Left colon (tissue), 2 donors: ENCODE measurements at regions not wholly inside any gene's neighbourhood (a gene's known extent, or its start where the extent isn't known, plus 50 kb on each side); places are given as distances from the start of the nearest gene placed in this dataset.
"Not testable (repeated sequence)": the region's sequence is repeated elsewhere in the genome, so short reads cannot be mapped to it uniquely, and the experiment has no call there.

ENCODE experiments used
- ATAC-seq: fragments of 200-7000 bp; cut with Tn5 transposase; one replicate; pipeline ENCODE4 v1.9.1; 2020; ENCODE audit warnings: mild to moderate bottlenecking, moderate library complexity
- DNase-seq, 2 donors: peaks; one replicate each; pipeline ENCODE4 v3.0.0-alpha.2; 2020
- intact Hi-C, 2 donors: fragments of 100-400 bp; cut with DNase I in 1 of 2; cut with micrococcal nuclease in 1 of 2; formaldehyde crosslinking; loops; one replicate each; pipeline versions ENCODE4 v1.11.2 to v1.14.0; 2022; cut with DNase I, micrococcal nuclease
- donor health status: DM: no; HTN: no; CAD: no.
- donor health status: DM: yes; HTN: yes; CAD: no.

DNA sequence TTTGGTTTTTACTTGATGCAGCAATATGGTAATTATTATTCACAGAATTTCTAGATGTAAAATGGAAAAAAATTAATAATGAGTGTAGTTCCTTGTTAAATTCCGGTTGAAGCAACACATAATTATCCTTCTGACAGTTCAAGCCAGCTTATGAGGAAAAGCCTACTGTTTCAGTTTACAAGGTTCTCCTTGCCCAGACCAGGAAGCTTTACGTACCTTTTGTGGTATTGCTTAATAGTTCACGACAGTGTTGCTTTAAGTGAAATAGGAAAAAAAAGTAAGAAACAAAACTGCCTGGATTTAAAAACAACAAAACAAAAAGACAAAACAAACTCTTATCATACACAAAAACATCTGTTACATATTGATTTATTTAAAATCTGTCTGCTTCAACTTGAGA lies 547.3 kb upstream of the C9orf72 start:
- peak; percentile 77 for ATAC-seq

DNA sequence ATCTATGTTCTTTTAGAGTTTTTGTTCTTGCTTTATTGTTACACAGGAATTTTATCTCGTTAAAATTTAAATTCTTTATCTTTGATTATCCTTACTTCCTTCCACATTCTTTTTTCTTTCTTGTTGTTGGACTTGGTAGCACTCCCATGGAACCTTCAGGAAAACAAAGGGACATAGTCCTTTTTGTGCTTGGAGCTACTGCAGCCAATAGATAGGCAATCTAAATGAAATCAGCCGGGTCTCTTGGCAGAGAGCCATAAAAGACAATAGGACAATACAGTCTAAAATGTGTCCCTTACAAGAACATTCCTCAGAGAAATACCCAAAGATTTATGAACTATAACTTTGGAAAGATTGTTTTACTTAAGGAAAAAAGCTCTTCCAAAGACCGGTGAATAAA lies 548.1 kb upstream of the C9orf72 start:
- intact Hi-C loops, result no loop called here
- no peak for DNase-seq
- ATAC-seq, result no peak

More for the DNA sequence above, 547.3 kb upstream of the C9orf72 start:
- no peak for DNase-seq
- intact Hi-C loops, result no loop called here

DNA sequence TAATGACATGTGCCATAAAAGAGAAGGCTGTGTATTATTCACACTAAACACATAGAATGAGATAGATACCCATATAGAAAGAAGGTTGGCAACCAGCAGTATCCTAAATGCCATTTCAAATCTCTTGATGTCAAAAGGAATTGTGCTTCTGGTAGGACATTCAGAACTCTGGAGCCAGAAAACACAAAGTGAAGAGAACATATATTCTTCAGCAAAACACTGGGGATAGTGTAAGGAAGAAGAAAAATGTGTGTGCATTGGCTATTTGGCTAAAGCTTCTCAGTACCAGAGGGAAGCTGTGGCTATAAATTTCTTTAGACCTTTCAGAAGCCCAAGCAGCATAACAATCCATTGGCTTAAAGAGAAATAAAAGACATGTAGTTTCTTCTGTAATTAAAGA lies 551.6 kb upstream of the C9orf72 start:
- intact Hi-C loops, result no loop called here
- DNase-seq (no peak), ATAC-seq (no peak)

DNA sequence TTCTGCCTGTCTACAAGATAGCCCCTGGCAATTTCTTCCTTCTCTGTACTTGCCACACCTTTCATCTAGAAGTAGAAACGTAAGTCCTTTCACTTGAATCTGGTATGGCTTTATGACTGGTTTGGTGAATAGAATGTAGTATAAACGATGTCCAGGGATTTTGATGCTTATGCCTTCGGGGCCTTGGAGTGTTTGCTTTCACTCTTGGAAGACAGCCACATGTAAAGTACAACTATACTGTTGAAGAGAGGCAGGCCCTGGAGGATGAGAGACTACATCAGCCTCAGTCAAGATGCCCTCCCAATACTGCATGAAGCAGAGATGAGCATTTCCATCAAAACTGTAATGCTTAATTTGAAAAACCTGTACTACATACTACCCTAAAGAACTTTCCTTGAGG lies 553.8 kb upstream of the C9orf72 start:
- intact Hi-C loops, result no loop called here
- DNase-seq, result no peak
- ATAC-seq, result no peak

DNA sequence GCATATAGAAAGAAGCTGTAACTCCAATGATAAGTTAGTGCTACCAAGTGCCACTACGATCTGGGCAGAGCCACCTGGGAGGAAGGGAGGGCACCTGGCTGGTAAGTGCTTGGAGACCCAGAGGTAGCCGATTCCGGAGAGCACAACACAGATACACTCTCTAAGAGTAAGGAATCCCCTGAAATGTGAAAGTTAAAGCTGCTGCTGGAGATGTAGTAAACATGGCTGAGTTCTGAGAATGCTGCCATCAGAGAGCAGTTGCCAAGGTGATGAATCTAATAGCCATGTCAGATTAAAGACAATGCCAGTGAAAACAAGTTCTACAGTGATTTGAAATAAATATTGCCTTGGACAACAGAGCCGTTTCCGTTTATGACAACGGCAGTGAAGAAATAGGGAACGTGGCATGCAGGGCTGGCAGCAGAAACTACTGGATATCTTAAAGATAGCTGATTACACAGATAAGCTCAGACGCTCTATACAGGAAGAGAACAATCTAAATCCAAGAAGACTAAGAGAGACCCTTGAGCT lies 561.2 kb upstream of the C9orf72 start:
- no peak for ATAC-seq
- intact Hi-C loops, result no loop called here
- DNase-seq, result no peak

DNA sequence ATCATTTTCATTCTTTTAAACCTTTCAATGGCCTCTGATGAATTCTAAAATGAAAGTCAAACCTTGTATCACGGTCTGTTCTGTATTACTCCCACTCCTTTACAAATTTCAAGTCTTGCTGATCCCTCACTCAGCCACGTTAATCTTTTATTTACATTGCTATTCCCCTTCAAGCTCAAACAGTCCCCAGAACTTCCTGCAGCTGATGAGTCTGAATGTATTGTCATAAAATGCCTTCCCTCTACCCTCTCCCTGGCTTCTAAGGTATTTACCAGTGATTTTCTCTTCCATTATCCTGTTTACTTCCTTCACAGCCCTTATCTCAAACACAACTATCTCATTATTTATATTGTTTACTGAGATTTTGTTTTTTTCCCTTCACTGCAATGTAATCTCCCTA lies 562.3 kb upstream of the C9orf72 start:
- intact Hi-C loops, result no loop called here
- ATAC-seq (no peak), DNase-seq (no peak)

DNA sequence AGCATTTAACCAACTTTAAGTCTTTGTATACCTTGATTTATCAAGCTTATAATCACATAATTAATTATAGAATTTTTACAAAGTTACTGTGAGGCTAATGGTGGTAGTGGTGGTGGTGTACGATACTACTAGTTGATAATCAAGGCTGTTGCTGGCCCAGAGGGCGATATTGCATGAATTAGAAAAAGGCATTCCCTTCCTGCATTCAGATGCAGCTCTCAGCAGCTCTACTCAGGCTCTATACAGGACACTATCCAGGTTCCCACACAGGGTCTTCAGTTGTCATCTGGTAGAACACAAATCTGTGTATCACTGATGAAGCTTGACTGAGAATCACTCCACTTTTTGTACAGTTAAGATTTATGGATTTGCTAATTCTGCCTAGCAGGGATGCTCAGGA lies 562.8 kb upstream of the C9orf72 start:
- DNase-seq (no peak), ATAC-seq (no peak)

DNA sequence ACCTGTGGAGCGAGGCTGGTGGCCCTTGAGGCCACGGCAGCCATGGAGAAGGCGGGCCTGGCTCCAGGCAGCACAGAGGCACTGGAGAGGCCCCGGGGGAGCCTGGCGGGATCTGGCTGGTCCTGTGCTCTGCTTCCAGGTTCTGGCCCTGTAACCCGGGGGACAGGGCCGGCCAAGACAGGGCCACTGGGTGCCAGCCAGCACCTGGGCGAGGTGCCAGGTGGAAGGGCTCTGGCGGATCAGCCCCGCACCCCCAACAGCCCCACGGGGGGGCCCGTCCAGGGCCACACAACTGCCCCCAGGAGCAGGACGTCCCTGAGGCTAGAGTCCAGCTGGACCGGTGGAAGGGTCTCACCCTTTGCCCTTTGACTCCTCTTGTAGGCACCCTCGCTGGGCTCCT lies 574.1 kb upstream of the C9orf72 start:
- ATAC-seq, intact Hi-C loops, DNase-seq: not testable (repeated sequence)

More for the DNA sequence above, 562.8 kb upstream of the C9orf72 start:
- intact Hi-C loops, result no loop called here

DNA sequence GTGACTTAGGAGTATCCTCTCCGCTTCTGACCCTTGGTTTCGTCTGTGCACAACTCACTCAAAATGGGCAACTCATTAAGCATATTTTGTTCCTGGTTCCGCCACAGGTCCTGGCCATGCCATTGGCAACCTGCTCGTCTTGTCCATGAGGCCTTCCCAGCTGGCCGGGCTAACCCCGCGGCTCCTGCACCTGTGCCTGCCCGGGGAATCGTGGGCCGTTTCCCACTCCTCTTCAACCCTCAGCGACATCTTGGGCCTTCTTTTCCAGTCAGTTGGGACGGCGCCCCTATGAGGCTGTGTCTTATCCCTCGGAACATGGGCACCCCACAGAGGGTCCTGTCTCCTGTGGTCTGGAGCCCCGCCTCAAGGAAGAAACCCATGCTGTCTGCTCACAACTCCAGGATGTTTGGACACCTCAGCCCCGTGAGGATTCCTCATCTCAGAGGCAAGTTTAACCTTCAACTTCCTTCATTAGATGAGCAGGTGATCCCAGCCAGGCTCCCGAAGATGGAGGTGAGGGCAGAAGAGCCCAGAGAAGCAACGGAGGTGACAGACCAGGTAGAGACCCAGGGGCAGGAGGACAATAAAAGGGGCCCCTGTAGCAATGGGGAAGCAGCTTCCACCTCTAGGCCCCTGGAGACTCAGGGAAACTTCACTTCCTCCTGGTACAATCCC lies 574.8 kb upstream of the C9orf72 start:
- intact Hi-C loops, ATAC-seq, DNase-seq: not testable (repeated sequence)

DNA sequence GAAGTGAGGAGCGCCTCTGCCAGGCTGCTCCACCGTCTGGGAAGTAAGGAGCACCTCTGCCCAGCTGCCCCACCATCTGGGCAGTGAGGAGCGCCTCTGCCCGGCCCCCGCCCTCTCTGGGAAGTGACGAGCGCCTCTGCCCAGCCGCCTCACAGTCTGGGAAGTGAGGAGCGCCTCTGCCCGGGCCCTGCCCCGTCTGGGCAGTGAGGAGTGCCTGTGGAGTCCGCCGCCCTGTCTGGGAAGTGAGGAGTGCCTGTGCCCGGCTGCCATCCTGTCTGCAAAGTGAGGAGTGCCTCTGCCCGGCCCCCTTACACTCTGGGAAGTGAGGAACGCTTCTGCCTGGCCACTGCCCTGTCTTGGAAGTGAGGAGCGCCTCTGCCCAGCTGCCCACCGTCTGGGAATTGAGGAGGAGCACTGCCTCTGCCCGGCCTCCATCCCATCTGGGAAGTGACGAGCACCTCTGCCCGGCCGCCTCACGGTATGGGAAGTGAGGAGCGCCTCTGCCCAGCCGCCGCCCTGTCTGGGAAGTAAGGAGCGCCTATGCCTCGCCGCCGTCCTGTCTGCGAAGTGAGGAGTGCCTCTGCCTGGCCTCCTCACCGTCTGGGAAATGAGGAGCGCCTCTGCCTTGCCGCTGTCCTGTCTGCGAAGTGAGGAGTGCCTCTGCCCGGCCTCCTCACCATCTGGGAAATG lies 576.2 kb upstream of the C9orf72 start:
- DNase-seq, intact Hi-C loops, ATAC-seq: not testable (repeated sequence)

DNA sequence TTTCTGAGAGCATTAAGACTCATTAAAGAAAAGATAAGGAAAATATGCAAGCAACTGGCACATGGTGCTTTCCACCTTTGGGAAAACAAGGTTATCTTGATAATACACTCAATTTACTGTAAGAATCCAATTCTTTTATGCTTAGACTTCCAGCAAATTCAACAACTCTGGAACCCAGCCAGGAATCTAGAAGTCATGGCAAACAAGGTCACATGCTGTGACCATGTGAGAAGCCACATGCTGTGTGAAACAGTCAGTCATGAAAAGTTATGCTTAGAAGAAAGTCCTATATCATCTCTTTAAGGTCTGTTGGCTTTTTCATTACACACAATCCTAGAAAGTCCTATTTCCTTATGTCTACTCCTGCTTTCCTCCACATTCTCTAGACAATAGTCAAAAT lies 581.8 kb upstream of the C9orf72 start:
- no peak for ATAC-seq
- no peak for DNase-seq
- intact Hi-C loops, result no loop called here

DNA sequence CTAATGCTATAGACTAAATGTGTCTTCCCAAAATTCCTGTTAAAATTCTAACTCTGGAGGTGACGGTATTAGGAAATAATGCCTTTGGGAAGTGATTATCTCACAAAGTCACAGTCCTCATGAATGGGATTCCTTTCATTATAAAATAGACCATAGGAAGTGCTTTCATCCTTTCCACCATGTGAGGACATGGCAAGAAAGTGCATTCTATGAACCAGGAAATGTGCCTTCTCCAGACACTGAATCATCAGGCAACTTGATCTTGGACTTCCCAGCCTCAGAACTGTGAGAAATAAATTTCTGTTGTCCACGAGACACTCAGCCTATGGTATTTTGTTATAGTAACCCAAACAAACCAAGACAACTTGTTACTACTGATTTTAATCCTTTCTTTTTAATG lies 582.4 kb upstream of the C9orf72 start:
- ATAC-seq, result no peak
- intact Hi-C loops, result no loop called here

DNA sequence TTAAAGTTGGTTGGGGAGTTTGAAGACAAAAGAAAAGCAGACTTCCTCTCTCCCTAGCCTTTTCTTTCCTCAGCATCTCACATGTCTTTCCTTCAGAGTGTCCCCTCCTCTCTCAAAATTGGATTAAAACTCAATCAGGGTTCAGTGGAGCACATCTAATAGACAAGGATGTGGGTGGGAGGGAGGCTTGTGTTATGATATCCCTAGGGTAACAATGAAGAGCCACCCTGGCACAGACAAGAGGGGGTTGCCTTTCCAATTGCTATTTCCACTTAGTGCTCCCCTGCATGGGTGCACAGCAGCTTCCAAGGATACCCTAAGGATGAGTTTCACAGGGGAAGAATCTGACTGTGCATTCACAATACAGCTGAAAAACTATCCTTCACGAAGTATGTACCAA lies 585.2 kb upstream of the C9orf72 start:
- intact Hi-C loops, result no loop called here
- ATAC-seq (no peak), DNase-seq (no peak)

More for the DNA sequence above, 582.4 kb upstream of the C9orf72 start:
- no peak for DNase-seq

DNA sequence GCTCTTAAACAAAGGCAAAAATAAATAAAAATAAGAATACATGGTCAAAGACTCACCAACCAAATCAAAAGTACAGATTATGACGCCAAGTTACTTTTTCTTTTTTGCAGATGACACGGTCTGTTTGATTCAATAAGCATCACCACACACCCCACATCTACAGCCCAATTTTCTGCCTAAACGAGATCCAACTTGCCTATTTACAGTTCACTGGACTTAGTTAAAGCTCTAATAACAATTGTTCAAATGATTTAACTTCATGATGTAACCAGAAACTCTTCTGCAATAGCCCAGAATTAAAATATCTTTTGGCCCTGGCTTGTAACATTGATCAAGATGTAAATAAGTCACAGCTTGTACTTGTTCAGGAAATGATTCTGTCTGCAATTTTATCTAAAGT lies 590.3 kb upstream of the C9orf72 start:
- DNase-seq, result no peak
- ATAC-seq, result no peak
- intact Hi-C loops, result no loop called here

DNA sequence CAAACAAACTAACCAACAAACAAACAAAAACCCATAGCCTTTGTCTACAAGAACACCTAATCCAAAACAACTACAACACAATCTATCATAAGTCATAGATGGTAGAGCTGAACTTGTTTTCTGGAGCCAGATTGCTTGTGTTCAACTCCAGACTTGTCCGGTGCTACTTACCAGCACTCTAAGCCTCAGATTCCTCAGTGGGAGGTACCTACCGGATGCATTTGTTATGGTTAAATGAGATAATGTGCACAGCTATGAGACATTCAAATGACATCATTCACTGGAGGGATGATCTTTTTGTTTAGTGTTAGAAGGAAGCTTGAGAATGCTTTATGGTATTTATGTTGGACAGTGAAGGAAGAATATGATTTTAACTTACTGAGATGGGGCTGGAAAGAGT lies 592.9 kb upstream of the C9orf72 start:
- ATAC-seq, result no peak
- no peak for DNase-seq
- intact Hi-C loops, result no loop called here

DNA sequence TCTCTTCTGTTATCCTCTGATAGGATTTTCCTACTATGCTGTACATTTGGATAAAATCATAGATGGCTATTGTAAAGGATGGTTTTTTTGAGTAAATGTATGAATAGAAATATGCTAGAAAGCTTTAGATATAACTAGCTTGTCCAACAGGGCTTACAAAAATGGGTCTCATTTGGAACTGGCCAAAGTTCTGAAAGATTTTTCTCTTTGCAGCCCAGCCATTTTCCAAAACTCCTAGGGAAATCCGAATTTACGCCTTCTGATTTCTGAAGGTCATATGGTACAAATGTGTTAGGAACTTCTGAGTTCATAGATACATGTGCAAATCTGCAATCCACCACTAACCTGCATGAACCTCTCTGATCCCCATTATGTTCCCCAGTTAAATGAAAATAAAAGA lies 603.9 kb upstream of the C9orf72 start:
- DNase-seq (no peak), ATAC-seq (no peak)
- intact Hi-C loops, result no loop called here

DNA sequence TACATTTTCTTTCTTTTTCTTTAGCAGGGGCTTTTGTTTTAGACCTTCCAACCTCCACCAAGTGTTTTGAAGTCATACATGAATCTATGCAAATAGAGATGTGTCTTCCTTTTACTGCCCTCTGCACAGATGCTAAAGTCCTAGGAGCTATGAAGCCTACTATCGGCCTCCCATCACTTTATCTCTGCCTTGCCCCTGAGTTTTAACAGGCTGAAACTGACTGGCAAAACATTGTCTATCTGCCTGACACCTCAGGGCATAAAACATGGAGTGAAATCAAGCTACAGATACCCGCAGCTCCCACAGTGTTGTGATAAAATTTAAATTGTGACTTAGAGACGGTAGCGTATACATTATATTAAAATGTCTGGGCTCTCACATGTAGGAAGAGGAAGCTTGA lies 604.6 kb upstream of the C9orf72 start:
- no peak for ATAC-seq
- intact Hi-C loops, result no loop called here
- no peak for DNase-seq

DNA sequence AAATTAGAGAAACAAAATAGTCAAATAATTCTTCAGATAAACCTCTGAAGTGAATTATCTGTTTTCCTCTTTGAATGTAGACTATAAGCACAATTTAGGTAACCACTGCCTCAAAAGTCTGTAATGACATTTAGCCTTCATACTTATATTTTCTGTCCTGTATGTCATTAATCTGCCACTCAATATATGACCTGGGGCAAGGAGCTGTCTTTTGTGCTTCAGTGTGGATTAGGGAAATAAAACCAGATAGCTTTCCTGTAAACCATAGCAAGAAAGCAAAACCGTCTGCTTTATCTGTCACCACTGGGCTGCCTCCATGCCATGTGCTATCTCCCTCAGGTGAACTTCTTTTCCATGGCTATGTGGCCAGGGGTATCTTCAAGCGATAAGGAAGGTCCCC lies 606.6 kb upstream of the C9orf72 start:
- no peak for DNase-seq
- intact Hi-C loops, result no loop called here
- no peak for ATAC-seq

DNA sequence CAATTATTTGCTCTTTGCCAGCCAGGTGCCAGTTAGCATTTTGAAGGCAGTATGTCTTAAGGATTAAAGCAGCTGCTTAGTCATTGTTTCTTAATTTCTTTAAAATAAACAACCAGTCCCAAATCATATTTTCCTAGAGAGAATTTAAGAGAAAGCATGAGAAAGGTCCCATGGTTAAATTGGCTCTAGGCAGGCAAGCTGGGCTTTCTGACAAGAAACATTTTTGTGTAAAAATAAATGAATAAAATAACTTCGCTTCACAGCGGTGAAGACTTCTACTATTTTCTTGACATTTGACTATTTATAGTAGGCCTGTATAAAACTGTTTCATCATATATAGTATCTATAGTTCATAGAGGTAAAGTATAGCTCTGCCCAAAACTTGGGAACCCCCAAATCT lies 617.7 kb upstream of the C9orf72 start:
- ATAC-seq (no peak), DNase-seq (no peak)
- intact Hi-C loops, result no loop called here

DNA sequence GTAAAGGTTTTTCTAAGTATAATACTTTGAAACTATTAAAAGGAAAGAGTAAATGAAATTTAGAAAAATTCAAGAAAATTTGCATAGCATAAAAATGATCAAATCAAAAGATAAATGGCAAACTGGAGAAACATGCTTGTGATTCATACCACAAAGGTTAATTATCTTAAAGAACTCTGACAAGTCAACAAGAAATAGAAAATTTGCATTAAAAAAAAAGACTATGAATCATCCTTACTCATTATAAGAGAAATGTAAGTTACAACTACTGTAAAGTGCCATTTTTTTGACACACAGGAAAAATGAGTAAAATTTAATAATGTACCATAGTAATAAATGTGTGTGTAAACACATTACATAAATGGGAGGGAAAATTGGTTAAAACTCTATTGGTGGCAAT lies 624.4 kb upstream of the C9orf72 start:
- ATAC-seq (no peak), DNase-seq (no peak)
- intact Hi-C loops, result no loop called here

DNA sequence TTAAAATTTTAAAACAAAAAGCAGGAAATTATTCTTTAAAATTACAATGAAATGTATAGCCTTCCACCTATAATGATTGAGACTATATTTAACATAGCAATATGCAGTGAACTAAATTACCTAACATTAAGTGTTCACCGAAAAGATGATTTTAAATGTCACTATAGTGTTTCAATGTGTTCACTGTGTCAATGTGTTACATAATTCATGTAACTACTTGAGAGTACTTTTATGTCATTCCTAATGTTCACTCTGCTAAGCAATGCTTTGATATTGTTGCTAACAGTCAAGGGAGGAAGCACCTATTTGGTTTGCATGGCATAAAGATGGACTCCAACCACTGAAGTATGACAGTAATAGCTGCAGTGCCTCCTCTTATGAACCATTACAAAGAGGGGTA lies 629.8 kb upstream of the C9orf72 start:
- intact Hi-C loops, result no loop called here
- DNase-seq (no peak), ATAC-seq (no peak)
